HCT116 (cell line): ENCODE measurements at regions not wholly inside any gene's neighbourhood (a gene's known extent, or its start where the extent isn't known, plus 50 kb on each side); places are given as distances from the start of the nearest gene placed in this dataset.

Experiments used
- EZH2 ChIP-seq: fragments of 200-600 bp; sonication (generic); IDR thresholded peaks from 2 replicates; pipeline ENCODE4 v1.6.1; 2017; ENCODE audit warnings: antibody characterized with exemption, mixed run types
- EZH2phosphoT487 ChIP-seq: fragments of 200-600 bp; IDR thresholded peaks from 2 replicates; pipeline ENCODE4 v1.6.1; 2018; ENCODE audit warnings: antibody characterized with exemption, borderline replicate concordance
- JUND ChIP-seq: IDR thresholded peaks from 2 replicates; pipeline ENCODE4 v1.6.1; 2012
- POLR2A ChIP-seq: IDR thresholded peaks from 2 replicates; pipeline ENCODE4 v1.7.0; 2011; ENCODE audit warnings: borderline replicate concordance; ENCODE audit not compliant: insufficient read depth, insufficient read length; ENCODE audit errors: extremely low read depth
- POLR2AphosphoS5 ChIP-seq: IDR thresholded peaks from 2 replicates; pipeline ENCODE4 v1.6.1; 2011; ENCODE audit warnings: mild to moderate bottlenecking, low read depth, low read length, moderate library complexity
- YY1 ChIP-seq: IDR thresholded peaks from 2 replicates; pipeline ENCODE4 v1.6.1; 2011; ENCODE audit warnings: low read length, low read depth, moderate library complexity, mild to moderate bottlenecking; ENCODE audit not compliant: insufficient replicate concordance; ENCODE audit errors: extremely low read depth
- TF ChIP-seq, protein P1 (sequence below), 3 experiments: fragments of 200-600 bp in 1 of 3; sonication (generic) in 1 of 3; IDR thresholded peaks in 2 of 3; conservative IDR thresholded peaks in 1 of 3; 2 replicates each; pipeline ENCODE4 v1.5.1; 2012 to 2017; ENCODE audit warnings: low read depth in 2 of 3, low read length in 2 of 3, antibody characterized with exemption in 1 of 3, borderline replicate concordance in 1 of 3, control low read depth in 1 of 3, mild to moderate bottlenecking in 1 of 3, mixed read lengths in 1 of 3, mixed run types in 1 of 3, moderate library complexity in 1 of 3; ENCODE audit not compliant: insufficient read depth in 1 of 3
- TF ChIP-seq, protein P2 (sequence below): IDR thresholded peaks from 2 replicates; pipeline ENCODE4 v1.6.1; 2012; ENCODE audit warnings: low read depth

DNA sequence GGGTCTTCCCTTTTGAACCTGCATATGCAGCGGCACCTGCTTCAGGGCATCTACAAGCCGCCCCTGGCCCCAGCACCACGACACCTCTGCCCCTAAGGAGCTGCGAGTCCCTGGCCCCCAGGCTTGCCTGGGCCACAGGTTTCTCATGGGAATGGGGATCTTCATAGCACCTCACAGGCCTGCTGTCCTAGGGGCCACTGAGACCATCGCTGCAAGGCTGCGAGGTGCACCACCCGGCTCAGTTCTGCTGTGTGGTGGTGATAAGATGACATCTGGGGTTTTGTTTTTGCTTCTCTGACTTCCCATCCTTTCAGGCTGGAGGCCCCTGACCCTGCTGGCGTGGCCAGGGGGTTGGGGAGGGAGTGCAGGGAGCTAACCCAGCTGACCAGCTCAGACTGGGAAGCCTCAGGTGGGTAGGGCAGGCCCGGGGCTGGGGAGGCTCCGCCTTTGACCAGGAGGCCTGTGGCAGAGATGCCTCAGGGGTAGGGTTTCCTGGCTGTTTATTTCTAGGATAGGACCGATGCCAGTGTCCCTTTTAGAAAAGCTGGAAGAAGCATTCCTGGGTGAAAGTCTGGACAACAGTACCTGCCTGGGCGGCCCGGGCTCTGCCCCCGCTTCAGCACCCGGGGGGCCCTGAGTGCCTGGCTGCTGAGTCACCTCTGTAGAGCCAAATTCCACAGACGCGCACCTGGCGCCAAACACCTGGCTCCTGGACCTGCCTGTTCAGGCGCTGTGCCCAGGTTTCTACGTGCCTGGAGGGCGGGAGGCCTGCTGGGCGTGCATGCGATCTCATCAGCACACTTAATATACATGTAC is 264.7 kb downstream of the DLL1 start:
- TF ChIP-seq POLR2A (no peak), POLR2AphosphoS5 (no peak), YY1 (no peak), EZH2 (no peak), EZH2phosphoT487 (no peak), JUND (peak; percentile 90)
- TF ChIP-seq, protein P1, sequence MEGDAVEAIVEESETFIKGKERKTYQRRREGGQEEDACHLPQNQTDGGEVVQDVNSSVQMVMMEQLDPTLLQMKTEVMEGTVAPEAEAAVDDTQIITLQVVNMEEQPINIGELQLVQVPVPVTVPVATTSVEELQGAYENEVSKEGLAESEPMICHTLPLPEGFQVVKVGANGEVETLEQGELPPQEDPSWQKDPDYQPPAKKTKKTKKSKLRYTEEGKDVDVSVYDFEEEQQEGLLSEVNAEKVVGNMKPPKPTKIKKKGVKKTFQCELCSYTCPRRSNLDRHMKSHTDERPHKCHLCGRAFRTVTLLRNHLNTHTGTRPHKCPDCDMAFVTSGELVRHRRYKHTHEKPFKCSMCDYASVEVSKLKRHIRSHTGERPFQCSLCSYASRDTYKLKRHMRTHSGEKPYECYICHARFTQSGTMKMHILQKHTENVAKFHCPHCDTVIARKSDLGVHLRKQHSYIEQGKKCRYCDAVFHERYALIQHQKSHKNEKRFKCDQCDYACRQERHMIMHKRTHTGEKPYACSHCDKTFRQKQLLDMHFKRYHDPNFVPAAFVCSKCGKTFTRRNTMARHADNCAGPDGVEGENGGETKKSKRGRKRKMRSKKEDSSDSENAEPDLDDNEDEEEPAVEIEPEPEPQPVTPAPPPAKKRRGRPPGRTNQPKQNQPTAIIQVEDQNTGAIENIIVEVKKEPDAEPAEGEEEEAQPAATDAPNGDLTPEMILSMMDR (IDR thresholded peaks at IDR 0.05 in 2 of 3, conservative IDR thresholded peaks at IDR 0.05 in 1 of 3; ENCODE audit: borderline replicate concordance in 1 of 3, insufficient read depth in 1 of 3, low read depth in 2 of 3, low read length in 2 of 3): no peak
- TF ChIP-seq, protein P2, sequence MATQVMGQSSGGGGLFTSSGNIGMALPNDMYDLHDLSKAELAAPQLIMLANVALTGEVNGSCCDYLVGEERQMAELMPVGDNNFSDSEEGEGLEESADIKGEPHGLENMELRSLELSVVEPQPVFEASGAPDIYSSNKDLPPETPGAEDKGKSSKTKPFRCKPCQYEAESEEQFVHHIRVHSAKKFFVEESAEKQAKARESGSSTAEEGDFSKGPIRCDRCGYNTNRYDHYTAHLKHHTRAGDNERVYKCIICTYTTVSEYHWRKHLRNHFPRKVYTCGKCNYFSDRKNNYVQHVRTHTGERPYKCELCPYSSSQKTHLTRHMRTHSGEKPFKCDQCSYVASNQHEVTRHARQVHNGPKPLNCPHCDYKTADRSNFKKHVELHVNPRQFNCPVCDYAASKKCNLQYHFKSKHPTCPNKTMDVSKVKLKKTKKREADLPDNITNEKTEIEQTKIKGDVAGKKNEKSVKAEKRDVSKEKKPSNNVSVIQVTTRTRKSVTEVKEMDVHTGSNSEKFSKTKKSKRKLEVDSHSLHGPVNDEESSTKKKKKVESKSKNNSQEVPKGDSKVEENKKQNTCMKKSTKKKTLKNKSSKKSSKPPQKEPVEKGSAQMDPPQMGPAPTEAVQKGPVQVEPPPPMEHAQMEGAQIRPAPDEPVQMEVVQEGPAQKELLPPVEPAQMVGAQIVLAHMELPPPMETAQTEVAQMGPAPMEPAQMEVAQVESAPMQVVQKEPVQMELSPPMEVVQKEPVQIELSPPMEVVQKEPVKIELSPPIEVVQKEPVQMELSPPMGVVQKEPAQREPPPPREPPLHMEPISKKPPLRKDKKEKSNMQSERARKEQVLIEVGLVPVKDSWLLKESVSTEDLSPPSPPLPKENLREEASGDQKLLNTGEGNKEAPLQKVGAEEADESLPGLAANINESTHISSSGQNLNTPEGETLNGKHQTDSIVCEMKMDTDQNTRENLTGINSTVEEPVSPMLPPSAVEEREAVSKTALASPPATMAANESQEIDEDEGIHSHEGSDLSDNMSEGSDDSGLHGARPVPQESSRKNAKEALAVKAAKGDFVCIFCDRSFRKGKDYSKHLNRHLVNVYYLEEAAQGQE: no peak
